ENCODE measurements at regions not wholly inside any gene's neighbourhood (a gene's known extent, or its start where the extent isn't known, plus 50 kb on each side); places are given as distances from the start of the nearest gene placed in this dataset.

DNA sequence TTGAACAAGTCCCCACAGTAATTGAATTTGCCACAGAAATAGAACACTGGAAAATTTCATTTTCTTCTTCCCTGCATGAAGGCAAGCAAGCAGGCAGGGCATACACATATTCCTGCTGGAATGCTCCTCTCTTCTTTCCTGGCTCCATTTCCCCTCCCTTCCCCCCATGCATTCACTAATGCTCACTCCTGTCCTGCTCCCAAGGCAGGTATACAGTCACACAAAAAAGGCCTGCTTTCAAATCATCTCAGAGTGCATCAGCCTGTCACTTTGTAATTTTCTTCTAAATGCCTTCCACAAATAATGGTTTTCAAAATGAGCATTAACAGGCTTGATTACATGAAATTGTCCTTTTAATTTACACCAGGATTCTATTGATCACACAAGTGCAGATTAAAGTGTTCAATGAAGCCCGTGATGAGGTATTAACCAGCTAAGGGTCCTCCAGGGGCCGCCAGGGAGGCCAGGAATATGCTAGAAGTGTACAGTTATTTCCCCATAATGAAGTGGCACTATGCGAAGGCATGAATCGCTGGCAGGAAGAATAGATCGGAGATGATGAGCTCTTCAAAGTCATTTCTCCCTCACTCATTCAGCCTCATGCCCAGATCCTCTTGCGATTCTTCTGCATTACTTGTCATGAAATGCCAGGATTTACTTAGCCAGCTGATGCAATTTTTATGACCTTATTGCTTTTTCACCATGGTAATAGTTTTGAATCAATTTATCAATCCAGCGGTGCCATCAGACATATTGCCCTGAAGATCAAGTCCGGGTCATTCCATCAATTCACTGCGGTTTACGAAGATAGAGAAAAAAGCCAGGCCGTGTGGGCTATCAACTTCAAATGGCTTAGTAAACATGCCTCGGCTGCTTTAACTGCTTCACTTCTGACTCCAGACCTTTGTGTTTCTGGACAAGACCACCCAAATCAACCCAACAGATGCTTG lies 243.5 kb downstream of the GPAT3 start:
- no peak for TF ChIP-seq CTCF (conservative IDR thresholded peaks at IDR 0.05; ENCODE audit: low read length)
- no peak for DNase-seq (ENCODE audit: low read depth)
- H3K4me3 ChIP-seq (ENCODE audit: low read length) = no peak overlapping the region

DNA sequence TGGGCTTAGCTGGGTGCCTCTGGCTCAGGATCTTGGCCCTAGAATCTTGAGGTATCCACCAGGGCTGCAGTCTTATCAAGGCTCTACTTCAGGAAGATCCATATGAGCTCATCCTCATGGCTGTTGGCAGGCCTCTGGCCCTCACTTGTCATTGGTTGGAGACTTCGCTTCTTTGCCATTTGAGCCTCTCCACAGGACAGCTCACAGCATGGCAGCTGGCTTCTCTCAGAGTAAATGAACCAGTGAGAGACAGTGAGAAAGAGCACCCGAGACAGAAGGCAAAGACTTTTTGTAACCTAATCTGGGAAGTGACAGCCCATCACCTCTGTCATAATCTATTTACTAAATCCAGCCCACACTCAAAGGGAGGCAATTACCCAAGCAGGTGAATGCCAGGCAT lies 236.8 kb downstream of the GPAT3 start:
- DNase-seq (ENCODE audit: low read depth) = no peak
- no peak for TF ChIP-seq CTCF (conservative IDR thresholded peaks at IDR 0.05; ENCODE audit: low read length)
- H3K4me3 ChIP-seq (ENCODE audit: low read length) = no peak overlapping the region

DNA sequence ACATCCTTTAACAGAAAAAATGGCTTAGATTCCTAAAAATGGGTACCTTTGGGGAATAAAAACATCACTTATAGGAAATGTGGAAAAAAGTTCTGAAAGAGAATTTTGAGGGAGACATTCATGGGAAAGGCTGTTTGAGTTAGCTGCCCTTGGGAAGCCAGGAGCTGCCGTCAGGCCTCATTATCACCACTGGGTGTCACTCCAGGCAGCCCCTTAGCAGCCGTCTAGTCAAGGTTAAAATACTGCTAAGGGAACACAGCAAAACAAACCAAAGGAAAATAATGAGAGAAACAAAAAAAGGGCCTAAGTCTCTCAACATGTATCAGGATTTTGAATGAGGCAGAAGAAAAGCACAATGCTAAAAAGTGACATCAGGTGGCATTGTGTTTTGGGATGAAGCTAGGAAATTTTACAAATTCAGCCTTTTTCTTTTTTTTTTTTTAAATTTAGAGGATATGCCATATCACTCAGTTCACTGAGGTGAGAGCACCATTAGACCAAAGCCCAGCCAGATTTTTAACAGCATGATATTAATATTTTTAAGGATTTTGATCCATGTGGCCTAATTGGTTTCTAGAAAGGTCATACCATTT lies 235.3 kb downstream of the GPAT3 start:
- no peak overlapping the region for H3K4me3 ChIP-seq (ENCODE audit: low read length)
- TF ChIP-seq CTCF (conservative IDR thresholded peaks at IDR 0.05; ENCODE audit: low read length) = peak; percentile 87
- peak; percentile 68 for DNase-seq (ENCODE audit: low read depth)

DNA sequence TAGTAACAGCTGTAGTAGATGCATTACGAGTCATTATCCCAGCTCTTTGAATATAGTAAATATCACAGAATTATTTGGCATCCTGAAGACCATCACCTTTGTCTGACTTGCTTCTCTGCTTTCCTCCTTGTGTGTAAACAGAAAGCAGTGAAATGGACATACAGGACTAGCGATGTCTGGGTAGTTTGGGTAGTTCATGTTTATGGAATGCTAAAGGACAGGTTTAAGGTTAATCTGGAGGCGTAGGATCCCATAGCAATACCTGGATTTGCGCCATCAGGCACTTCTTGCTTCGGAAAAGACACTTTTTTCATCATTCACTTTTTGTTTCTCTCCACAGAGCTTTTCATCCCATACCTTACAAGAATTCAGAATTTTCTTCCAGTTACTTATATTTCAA lies 232.2 kb downstream of the GPAT3 start:
- DNase-seq (ENCODE audit: low read depth) = no peak
- no peak for TF ChIP-seq CTCF (conservative IDR thresholded peaks at IDR 0.05; ENCODE audit: low read length)
- H3K4me3 ChIP-seq (ENCODE audit: low read length) = no peak overlapping the region

- no peak for TF ChIP-seq CTCF (conservative IDR thresholded peaks at IDR 0.05; ENCODE audit: low read length)
- DNase-seq (ENCODE audit: low read depth) = no peak
- H3K4me3 ChIP-seq (ENCODE audit: low read length) = no peak overlapping the region
Observed at GRCh38 chr4:83767067-83767466, 231.2 kb downstream of the GPAT3 start.

GRCh38 chr4:83759611-83760010 lies 223.7 kb downstream of the GPAT3 start:
- no peak for TF ChIP-seq CTCF (conservative IDR thresholded peaks at IDR 0.05; ENCODE audit: low read length)
- H3K4me3 ChIP-seq (ENCODE audit: low read length) = no peak overlapping the region
- no peak for DNase-seq (ENCODE audit: low read depth)

DNA sequence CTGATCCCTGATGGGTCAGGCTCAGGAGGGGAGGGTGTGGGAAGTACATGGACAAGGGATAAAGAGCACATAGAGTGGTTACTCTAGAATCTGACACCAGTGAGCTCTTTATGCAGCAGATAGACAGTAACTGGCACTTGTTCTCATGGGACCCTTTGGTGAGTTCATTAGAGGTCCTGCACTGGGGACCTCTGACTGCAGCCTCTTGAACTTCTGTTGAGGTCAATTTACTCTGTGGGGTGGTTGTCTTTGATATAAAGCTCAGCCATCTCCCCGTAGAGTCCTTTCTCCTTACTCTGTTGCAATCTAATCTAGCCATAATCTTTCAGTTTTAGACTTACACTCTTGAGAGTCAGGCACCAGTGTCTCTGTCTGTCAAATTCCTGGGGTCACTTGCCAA lies 222.4 kb downstream of the GPAT3 start:
- H3K4me3 ChIP-seq (ENCODE audit: low read length) = no peak overlapping the region
- TF ChIP-seq CTCF (conservative IDR thresholded peaks at IDR 0.05; ENCODE audit: low read length) = no peak
- DNase-seq (ENCODE audit: low read depth) = no peak
